Smooth muscle cell (in vitro differentiated cells): ENCODE measurements at regions not wholly inside any gene's neighbourhood (a gene's known extent, or its start where the extent isn't known, plus 50 kb on each side); places are given as distances from the start of the nearest gene placed in this dataset.

Experiments
- DNase-seq: peaks from one replicate; lab custom pipeline; 2025; ENCODE audit not compliant: unreplicated experiment; lab: John Stamatoyannopoulos, UW
- H2AFZ ChIP-seq: fragments of 200-600 bp; sonication (generic); 2 replicates; pipeline ENCODE4 v1.6.0; 2016; ENCODE audit warnings: antibody characterized with exemption, low read depth, mild to moderate bottlenecking
- H3F3A ChIP-seq: fragments of 200-600 bp; sonication (generic); 2 replicates; pipeline ENCODE4 v1.6.0; 2017; ENCODE audit warnings: antibody characterized with exemption, low read depth
- H3K27ac ChIP-seq: fragments of 200-600 bp; sonication (generic); 2 replicates; pipeline ENCODE4 v1.5.1; 2016; ENCODE audit warnings: low read depth, mild to moderate bottlenecking
- H3K27me3 ChIP-seq: fragments of 200-600 bp; sonication (generic); 2 replicates; pipeline ENCODE4 v1.6.1; 2016; ENCODE audit warnings: low read depth, mild to moderate bottlenecking
- H3K36me3 ChIP-seq: fragments of 200-600 bp; sonication (generic); 2 replicates; pipeline ENCODE4 v1.5.1; 2016; ENCODE audit warnings: low read depth
- H3K4me1 ChIP-seq: fragments of 200-600 bp; sonication (generic); 2 replicates; pipeline ENCODE4 v1.5.1; 2016; ENCODE audit warnings: low read depth
- H3K4me2 ChIP-seq: fragments of 200-600 bp; sonication (generic); 2 replicates; pipeline ENCODE4 v1.6.0; 2016; ENCODE audit warnings: mild to moderate bottlenecking
- H3K4me3 ChIP-seq: fragments of 200-600 bp; sonication (generic); 2 replicates; pipeline ENCODE4 v1.5.1; 2016; ENCODE audit warnings: mild to moderate bottlenecking
- H3K79me2 ChIP-seq: fragments of 200-600 bp; sonication (generic); 2 replicates; pipeline ENCODE4 v1.6.0; 2016; ENCODE audit warnings: low read depth, mild to moderate bottlenecking
- H3K9ac ChIP-seq: fragments of 200-600 bp; sonication (generic); 2 replicates; pipeline ENCODE4 v1.6.0; 2016; ENCODE audit warnings: low read depth
- H3K9me3 ChIP-seq: fragments of 200-600 bp; sonication (generic); replicated peaks from 2 replicates; pipeline ENCODE4 v1.5.1; 2016; ENCODE audit warnings: low read depth
- H4K20me1 ChIP-seq: fragments of 200-600 bp; sonication (generic); 2 replicates; pipeline ENCODE4 v1.6.0; 2016; ENCODE audit warnings: low read depth
- WGBS: methylation state at CpG from one replicate; pipeline ENCODE4 v1.1.7; 2016; ENCODE audit warnings: low lambda C conversion rate; 5-methylcytosine and 5-hydroxymethylcytosine counted together
- TF ChIP-seq, protein P1 (sequence below): fragments of 200-600 bp; sonication (generic); IDR thresholded peaks from 2 replicates; pipeline ENCODE4 v1.5.1; 2017; ENCODE audit warnings: borderline replicate concordance, mild to moderate bottlenecking, antibody characterized with exemption; ENCODE audit not compliant: insufficient read depth, poor library complexity, severe bottlenecking

DNA sequence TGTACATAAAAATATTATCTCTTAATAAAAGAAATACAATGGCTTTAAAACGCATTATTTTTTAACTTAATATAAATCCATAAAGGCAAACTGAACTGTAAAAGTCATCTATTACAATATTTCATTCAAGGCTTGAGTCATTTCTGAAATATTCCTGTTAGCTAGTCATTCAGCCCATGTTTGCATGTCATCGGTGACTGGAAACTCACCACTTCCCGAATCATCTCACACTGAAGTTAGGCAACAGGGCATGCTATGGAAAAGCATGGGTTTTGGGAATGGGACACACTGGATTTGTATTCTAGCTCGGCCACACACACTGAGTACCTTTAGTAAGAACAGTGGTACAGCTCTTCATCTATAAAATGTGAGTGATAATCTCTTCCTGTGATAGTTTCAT is 691.1 kb upstream of the C9orf72 start:
- H3K79me2 ChIP-seq = no peaks in the 10 kb centered on the region
- DNase-seq = no peak
- H2AFZ ChIP-seq = no peak overlapping the region
- H3F3A ChIP-seq = no peaks in the 10 kb centered on the region
- TF ChIP-seq, protein P1, sequence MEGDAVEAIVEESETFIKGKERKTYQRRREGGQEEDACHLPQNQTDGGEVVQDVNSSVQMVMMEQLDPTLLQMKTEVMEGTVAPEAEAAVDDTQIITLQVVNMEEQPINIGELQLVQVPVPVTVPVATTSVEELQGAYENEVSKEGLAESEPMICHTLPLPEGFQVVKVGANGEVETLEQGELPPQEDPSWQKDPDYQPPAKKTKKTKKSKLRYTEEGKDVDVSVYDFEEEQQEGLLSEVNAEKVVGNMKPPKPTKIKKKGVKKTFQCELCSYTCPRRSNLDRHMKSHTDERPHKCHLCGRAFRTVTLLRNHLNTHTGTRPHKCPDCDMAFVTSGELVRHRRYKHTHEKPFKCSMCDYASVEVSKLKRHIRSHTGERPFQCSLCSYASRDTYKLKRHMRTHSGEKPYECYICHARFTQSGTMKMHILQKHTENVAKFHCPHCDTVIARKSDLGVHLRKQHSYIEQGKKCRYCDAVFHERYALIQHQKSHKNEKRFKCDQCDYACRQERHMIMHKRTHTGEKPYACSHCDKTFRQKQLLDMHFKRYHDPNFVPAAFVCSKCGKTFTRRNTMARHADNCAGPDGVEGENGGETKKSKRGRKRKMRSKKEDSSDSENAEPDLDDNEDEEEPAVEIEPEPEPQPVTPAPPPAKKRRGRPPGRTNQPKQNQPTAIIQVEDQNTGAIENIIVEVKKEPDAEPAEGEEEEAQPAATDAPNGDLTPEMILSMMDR = no peak
- H3K27me3 ChIP-seq = no peaks in the 10 kb centered on the region
- H3K27ac ChIP-seq = peak overlapping the region; percentile 56
- H3K4me1 ChIP-seq = no peaks in the 10 kb centered on the region
- no peaks in the 10 kb centered on the region for H3K9me3 ChIP-seq
- H3K36me3 ChIP-seq = no peaks in the 10 kb centered on the region
- H3K4me2 ChIP-seq = no peak overlapping the region
- WGBS = 64% methylated on average over 4 of the region's 4 CpGs
- H3K9ac ChIP-seq = no peak overlapping the region
- no peak overlapping the region for H3K4me3 ChIP-seq
- H4K20me1 ChIP-seq = no peaks in the 10 kb centered on the region

DNA sequence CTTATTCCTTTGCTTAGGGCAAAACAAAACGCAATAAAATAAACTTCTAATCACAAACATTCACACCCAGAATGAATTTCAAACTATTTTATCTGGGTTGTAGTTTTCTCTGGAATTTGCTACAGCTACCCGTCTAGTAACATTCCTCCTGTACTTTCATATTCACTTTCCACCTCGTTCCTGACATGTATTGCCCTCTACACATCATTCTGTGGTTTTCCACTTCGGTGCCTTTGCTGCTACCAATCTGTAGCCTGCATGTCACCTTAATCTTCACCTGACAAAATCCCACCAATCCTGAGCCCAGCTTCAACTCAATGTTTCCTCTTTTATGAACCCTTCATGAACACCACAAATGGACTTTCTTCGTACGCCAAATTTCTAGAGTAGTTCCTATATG is 694.1 kb upstream of the C9orf72 start:
- Histone ChIP-seq H3K79me2 (no peaks in the 10 kb centered on the region), H2AFZ (no peak overlapping the region), H3F3A (no peaks in the 10 kb centered on the region), H3K4me3 (no peak overlapping the region), H3K9ac (no peak overlapping the region), H3K36me3 (no peaks in the 10 kb centered on the region), H3K27ac (no peak overlapping the region), H3K4me1 (no peaks in the 10 kb centered on the region), H3K9me3 (no peaks in the 10 kb centered on the region), H3K4me2 (no peak overlapping the region), H3K27me3 (no peaks in the 10 kb centered on the region), H4K20me1 (no peaks in the 10 kb centered on the region)
- DNase-seq = no peak
- 87% methylated on average over 6 of the region's 6 CpGs for WGBS
- TF ChIP-seq, protein P1 = no peak

DNA sequence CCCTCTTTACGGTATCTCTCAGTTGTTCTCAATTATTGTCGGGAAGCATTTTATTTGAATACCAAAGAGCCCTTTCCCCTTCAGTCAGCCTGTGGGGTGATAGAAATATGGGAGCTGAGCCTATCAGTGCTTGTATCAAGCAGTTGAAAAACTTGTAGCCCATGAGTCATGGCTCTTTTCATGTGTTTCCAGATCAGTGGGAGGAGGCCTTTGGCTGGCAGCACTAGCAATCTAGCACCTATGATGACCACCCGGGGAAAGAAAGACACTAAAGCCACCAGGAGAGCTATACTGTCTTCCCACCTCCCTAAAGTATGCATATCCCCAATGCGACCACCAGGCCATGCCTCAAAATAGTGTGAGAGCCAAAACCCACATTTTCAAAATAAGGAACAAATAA is 696.9 kb upstream of the C9orf72 start:
- Histone ChIP-seq H3K4me1 (no peaks in the 10 kb centered on the region), H3K4me3 (no peak overlapping the region), H3K27me3 (no peaks in the 10 kb centered on the region), H3K36me3 (no peaks in the 10 kb centered on the region), H3K9me3 (no peaks in the 10 kb centered on the region), H3K4me2 (no peak overlapping the region), H3K79me2 (no peaks in the 10 kb centered on the region), H4K20me1 (no peaks in the 10 kb centered on the region), H3K9ac (no peak overlapping the region), H2AFZ (no peak overlapping the region), H3F3A (no peaks in the 10 kb centered on the region), H3K27ac (no peak overlapping the region)
- TF ChIP-seq, protein P1 = no peak
- DNase-seq = no peak
- 81% methylated on average over 4 of the region's 4 CpGs for WGBS

DNA sequence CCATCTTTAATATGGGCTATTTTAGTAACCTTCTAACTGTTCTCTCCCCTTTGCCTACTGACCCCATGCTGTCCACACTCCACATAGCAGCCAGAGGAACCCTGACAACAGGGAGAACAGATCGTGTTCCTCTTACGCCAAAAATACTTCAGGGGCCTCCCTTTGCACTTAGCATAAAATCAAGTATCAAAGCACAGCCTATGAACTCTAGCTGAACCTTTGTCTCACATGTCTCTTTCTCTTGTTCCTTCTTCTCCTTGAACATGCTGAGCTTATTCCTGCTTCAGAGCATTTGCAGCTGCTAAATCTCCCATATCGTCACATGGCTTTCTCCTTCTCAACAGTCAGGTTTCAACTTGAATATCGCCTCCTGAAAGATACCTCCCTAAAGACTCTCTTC is 698.8 kb upstream of the C9orf72 start:
- Histone ChIP-seq H3K4me3 (no peak overlapping the region), H3K9me3 (no peaks in the 10 kb centered on the region), H3K79me2 (no peaks in the 10 kb centered on the region), H3F3A (no peaks in the 10 kb centered on the region), H3K36me3 (no peaks in the 10 kb centered on the region), H3K27me3 (no peaks in the 10 kb centered on the region), H3K4me1 (no peaks in the 10 kb centered on the region), H4K20me1 (no peaks in the 10 kb centered on the region), H3K4me2 (no peak overlapping the region), H2AFZ (no peak overlapping the region), H3K27ac (no peak overlapping the region), H3K9ac (no peak overlapping the region)
- 96% methylated on average over 4 of the region's 4 CpGs for WGBS
- no peak for DNase-seq
- TF ChIP-seq, protein P1 = no peak
